IMR-90 (cell line): ENCODE measurements at regions not wholly inside any gene's neighbourhood (a gene's known extent, or its start where the extent isn't known, plus 50 kb on each side); places are given as distances from the start of the nearest gene placed in this dataset.

Experiments used
- BHLHE40 ChIP-seq: fragments of 150-350 bp; IDR thresholded peaks from 2 replicates; pipeline ENCODE4 v1.6.1; 2016; ENCODE audit warnings: mild to moderate bottlenecking, low read depth, low read length
- CEBPB ChIP-seq: IDR thresholded peaks from 2 replicates; pipeline ENCODE4 v1.6.1; 2012; ENCODE audit warnings: low read depth, low read length, improper control_type of control experiment
- CHD1 ChIP-seq: IDR thresholded peaks from 2 replicates; pipeline ENCODE4 v1.6.1; 2012; ENCODE audit warnings: low read depth, low read length, improper control_type of control experiment
- CTCF ChIP-seq: conservative IDR thresholded peaks from 2 replicates; pipeline ENCODE4 v1.5.1; 2012; ENCODE audit warnings: mild to moderate bottlenecking, low read depth, low read length, improper control_type of control experiment
- ELK1 ChIP-seq: fragments of 150-350 bp; IDR thresholded peaks from 2 replicates; pipeline ENCODE4 v1.6.1; 2016; ENCODE audit warnings: low read depth, mild to moderate bottlenecking, low read length, moderate library complexity, borderline replicate concordance
- MAZ ChIP-seq: IDR thresholded peaks from 2 replicates; pipeline ENCODE4 v1.6.1; 2012; ENCODE audit warnings: low read depth, mild to moderate bottlenecking, low read length, improper control_type of control experiment, moderate library complexity, borderline replicate concordance
- MXI1 ChIP-seq: IDR thresholded peaks from 2 replicates; pipeline ENCODE4 v1.6.1; 2012; ENCODE audit warnings: low read depth, mild to moderate bottlenecking, low read length, moderate library complexity, borderline replicate concordance
- POLR2A ChIP-seq: IDR thresholded peaks from 2 replicates; pipeline ENCODE4 v1.6.1; 2012; ENCODE audit warnings: mild to moderate bottlenecking, low read depth, low read length
- RAD21 ChIP-seq: IDR thresholded peaks from 2 replicates; pipeline ENCODE4 v1.6.1; 2012; ENCODE audit warnings: low read length, improper control_type of control experiment
- USF2 ChIP-seq: fragments of 150-350 bp; IDR thresholded peaks from 2 replicates; pipeline ENCODE4 v1.6.1; 2017; ENCODE audit warnings: mild to moderate bottlenecking, antibody characterized with exemption, low read length, low read depth

GRCh38 chr5:166570865-166571264 lies 1720.6 kb upstream of the WWC1 start:
- TF ChIP-seq BHLHE40 (no peak), CTCF (no peak), USF2 (no peak), MAZ (no peak), CEBPB (no peak), POLR2A (no peak), RAD21 (no peak), CHD1 (no peak), MXI1 (no peak), ELK1 (no peak)
